RWPE2 (cell line): ENCODE measurements at regions not wholly inside any gene's neighbourhood (a gene's known extent, or its start where the extent isn't known, plus 50 kb on each side); places are given as distances from the start of the nearest gene placed in this dataset.
"Not testable (repeated sequence)": the region's sequence is repeated elsewhere in the genome, so short reads cannot be mapped to it uniquely, and the experiment has no call there.

Experiments used
- ATAC-seq: fragments of 200-7000 bp; cut with Tn5 transposase; 3 replicates; pipeline ENCODE4 v1.9.1; 2021; ENCODE audit warnings: low read depth
- DNase-seq: peaks from one replicate; pipeline ENCODE4 v3.0.0-alpha.2; 2020; ENCODE audit warnings: low spot score
- H3K27ac ChIP-seq: fragments of 450-650 bp; 2 replicates; pipeline ENCODE4 v1.5.1; 2017; ENCODE audit warnings: mild to moderate bottlenecking; ENCODE audit not compliant: poor library complexity, severe bottlenecking
- H3K27me3 ChIP-seq: fragments of 250-450 bp; sonication (Bioruptor Pico); 2 replicates; pipeline ENCODE4 v1.5.1; 2021; ENCODE audit warnings: mild to moderate bottlenecking, moderate library complexity; ENCODE audit not compliant: insufficient read depth, poor library complexity, severe bottlenecking
- H3K36me3 ChIP-seq: fragments of 250-450 bp; sonication (Bioruptor Pico); 2 replicates; pipeline ENCODE4 v1.5.1; 2020; ENCODE audit warnings: low read depth, mild to moderate bottlenecking, moderate library complexity
- H3K4me1 ChIP-seq: fragments of 250-450 bp; sonication (Bioruptor Pico); 2 replicates; pipeline ENCODE4 v1.5.1; 2021; ENCODE audit warnings: mild to moderate bottlenecking, moderate library complexity; ENCODE audit not compliant: insufficient read depth, poor library complexity, severe bottlenecking
- H3K4me3 ChIP-seq: fragments of 250-450 bp; sonication (Bioruptor Pico); 2 replicates; pipeline ENCODE4 v1.5.1; 2021; ENCODE audit warnings: mild to moderate bottlenecking, moderate library complexity; ENCODE audit not compliant: severe bottlenecking
- H3K9me3 ChIP-seq: fragments of 250-450 bp; sonication (Bioruptor Pico); 2 replicates; pipeline ENCODE4 v1.5.1; 2021; ENCODE audit warnings: mild to moderate bottlenecking, moderate library complexity; ENCODE audit not compliant: severe bottlenecking
- TF ChIP-seq, protein P1 (sequence below): fragments of 450-650 bp; IDR thresholded peaks from one replicate; pipeline ENCODE4 v1.5.1; 2017; ENCODE audit warnings: mild to moderate bottlenecking, moderate library complexity; ENCODE audit not compliant: poor library complexity, severe bottlenecking

DNA sequence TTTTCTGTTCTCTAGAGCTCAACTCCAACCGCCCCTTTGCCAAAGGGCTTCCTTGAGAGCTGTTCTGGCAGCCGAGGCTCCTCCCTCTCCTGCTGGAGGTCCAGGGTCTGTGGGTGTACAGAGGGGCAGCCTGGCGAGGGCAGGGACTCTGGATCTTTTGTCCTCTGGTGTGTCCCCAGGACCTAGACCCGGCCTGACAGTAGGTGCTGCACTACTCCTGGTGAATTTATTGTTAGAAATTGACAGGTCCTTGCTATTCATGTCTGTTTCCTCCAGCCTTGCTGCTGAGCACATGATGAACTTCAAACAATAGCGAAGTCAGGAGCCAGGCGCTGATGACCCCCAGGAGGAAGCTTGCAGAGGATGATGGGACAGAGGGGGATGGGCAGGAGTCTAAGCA lies 234.7 kb upstream of the SULF2 start:
- Histone ChIP-seq H3K27ac (no peak overlapping the region), H3K9me3 (no peaks in the 10 kb centered on the region), H3K36me3 (no peaks in the 10 kb centered on the region), H3K27me3 (no peaks in the 10 kb centered on the region), H3K4me1 (peaks cover 3% of the 10 kb centered on the region), H3K4me3 (no peak overlapping the region)
- no peak for DNase-seq
- TF ChIP-seq, protein P1, sequence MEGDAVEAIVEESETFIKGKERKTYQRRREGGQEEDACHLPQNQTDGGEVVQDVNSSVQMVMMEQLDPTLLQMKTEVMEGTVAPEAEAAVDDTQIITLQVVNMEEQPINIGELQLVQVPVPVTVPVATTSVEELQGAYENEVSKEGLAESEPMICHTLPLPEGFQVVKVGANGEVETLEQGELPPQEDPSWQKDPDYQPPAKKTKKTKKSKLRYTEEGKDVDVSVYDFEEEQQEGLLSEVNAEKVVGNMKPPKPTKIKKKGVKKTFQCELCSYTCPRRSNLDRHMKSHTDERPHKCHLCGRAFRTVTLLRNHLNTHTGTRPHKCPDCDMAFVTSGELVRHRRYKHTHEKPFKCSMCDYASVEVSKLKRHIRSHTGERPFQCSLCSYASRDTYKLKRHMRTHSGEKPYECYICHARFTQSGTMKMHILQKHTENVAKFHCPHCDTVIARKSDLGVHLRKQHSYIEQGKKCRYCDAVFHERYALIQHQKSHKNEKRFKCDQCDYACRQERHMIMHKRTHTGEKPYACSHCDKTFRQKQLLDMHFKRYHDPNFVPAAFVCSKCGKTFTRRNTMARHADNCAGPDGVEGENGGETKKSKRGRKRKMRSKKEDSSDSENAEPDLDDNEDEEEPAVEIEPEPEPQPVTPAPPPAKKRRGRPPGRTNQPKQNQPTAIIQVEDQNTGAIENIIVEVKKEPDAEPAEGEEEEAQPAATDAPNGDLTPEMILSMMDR, result no peak
- ATAC-seq, result no peak

DNA sequence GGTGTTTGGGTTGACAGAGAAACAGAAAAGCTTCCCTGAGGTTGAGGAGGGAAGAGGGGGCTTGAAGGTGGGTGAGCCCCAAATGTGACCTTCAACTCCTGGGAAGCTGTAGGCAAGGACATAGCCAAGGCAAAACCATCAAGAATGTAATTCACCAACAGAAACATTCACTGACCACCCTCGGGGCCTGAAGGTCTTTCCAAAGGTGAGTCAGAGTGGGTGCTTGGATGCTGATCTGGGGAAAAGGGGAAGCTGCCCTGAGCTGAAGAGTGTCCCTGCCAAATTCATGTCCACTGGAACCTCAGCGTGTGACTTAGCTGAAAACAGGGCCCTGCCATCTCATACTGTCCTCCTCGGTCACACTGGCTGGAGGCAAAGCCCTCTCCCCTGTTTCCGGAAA lies 234.2 kb upstream of the SULF2 start:
- no peaks in the 10 kb centered on the region for H3K27me3 ChIP-seq
- no peaks in the 10 kb centered on the region for H3K36me3 ChIP-seq
- no peaks in the 10 kb centered on the region for H3K9me3 ChIP-seq
- no peak overlapping the region for H3K4me3 ChIP-seq
- H3K4me1 ChIP-seq, result no peaks in the 10 kb centered on the region
- TF ChIP-seq, protein P1, result no peak
- H3K27ac ChIP-seq, result no peak overlapping the region
- DNase-seq, result no peak
- ATAC-seq, result no peak

DNA sequence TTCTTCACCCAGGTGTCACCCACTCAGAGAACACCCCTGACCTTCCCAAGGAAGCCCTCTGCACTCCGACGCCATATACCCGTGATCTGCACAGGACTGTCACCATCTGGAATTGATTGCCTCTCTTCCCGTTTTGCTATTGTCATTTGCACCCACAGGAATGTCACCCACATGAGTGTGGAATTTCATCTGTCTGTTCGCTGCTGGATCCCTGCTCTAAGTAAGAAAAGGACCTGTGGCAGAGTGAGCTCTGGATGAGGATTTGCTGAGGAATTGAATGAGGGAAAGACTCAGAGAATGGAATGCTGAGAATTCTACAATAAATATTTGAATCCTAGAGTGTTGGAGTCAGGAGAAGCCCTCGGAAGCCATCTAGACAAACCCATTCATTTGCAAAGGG lies 233.6 kb upstream of the SULF2 start:
- not testable (repeated sequence) for DNase-seq

DNA sequence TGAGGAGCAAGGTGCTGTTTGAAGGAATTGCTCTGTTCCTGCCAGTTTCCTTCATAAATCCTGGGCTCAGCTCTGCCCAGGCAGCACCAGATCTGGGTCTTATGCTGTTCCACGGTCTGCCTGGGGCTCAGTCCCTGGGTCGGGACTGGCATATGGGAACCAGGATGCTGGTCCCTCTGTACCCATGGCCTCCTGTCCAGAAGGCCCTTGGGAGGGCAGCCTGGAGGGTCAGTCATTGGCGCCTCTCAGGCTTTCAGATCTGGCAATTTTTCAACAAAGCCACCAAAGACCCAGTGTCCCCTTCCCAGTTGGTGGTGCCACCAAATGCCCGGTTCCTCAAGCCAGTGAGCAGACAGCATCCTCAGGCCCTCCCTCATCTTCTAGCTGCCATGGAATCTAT lies 232.7 kb upstream of the SULF2 start:
- no peaks in the 10 kb centered on the region for H3K4me1 ChIP-seq
- H3K9me3 ChIP-seq, result no peaks in the 10 kb centered on the region
- no peaks in the 10 kb centered on the region for H3K36me3 ChIP-seq
- no peak overlapping the region for H3K4me3 ChIP-seq
- H3K27ac ChIP-seq, result no peak overlapping the region
- ATAC-seq (no peak), DNase-seq (no peak)
- TF ChIP-seq, protein P1, result no peak
- H3K27me3 ChIP-seq, result no peaks in the 10 kb centered on the region

More for the DNA sequence above, 233.6 kb upstream of the SULF2 start:
- not testable (repeated sequence) for H3K9me3 ChIP-seq, H3K27ac ChIP-seq, H3K36me3 ChIP-seq, H3K27me3 ChIP-seq, H3K4me3 ChIP-seq, H3K4me1 ChIP-seq
- 0 out of 3 replicates have a peak, but pooled peaks have one; percentile 11 for ATAC-seq

DNA sequence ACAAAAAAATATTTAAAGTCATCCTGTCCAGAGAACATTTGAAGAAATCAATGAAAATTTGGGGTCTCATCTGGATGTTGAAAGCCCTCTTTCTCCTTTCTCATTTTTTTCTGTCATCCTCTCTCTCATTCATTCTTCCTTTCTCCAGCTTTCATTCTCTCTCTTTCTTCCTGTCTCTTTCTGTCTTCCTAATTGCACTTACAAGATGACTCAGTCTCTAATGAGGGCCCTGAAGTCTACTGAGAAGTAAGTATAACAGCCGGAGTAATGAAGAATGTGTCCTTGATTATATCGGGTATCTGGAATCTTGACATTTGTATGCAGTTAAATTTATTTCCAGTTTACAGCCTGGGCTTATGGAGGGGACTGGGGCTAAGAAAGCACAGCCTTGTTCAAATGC lies 232.2 kb upstream of the SULF2 start:
- DNase-seq (no peak), ATAC-seq (no peak)
- Histone ChIP-seq H3K9me3 (no peaks in the 10 kb centered on the region), H3K27ac (no peak overlapping the region), H3K4me1 (no peaks in the 10 kb centered on the region), H3K4me3 (no peak overlapping the region), H3K27me3 (no peaks in the 10 kb centered on the region), H3K36me3 (no peaks in the 10 kb centered on the region)
- TF ChIP-seq, protein P1, result no peak
